ENCODE measurements at regions not wholly inside any gene's neighbourhood (a gene's known extent, or its start where the extent isn't known, plus 50 kb on each side); places are given as distances from the start of the nearest gene placed in this dataset.

DNA sequence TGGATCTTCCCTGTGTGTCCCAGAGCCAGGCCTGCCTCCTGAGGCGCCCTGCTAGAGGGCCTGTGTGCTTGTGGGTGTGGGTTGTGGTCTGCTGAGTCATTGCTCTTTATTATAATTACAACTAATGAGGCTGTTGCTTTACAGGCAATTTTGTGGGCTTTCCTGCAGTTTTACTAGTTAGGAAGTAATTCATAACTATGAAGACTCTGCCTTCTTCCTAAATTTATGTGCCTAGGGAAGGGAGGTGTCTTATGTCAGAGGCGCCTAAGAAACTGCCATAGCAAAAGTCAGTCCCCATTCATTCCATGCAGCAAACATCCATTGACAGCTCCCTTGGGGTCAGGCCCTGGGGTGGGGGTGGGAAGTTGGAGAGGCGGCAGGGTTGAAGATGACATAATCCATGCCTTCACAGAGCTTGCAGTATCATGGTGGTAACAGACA is 359.2 kb downstream of the IDS start:
- no peak for DNase-seq (ENCODE audit: low read depth)
- TF ChIP-seq, protein P1, sequence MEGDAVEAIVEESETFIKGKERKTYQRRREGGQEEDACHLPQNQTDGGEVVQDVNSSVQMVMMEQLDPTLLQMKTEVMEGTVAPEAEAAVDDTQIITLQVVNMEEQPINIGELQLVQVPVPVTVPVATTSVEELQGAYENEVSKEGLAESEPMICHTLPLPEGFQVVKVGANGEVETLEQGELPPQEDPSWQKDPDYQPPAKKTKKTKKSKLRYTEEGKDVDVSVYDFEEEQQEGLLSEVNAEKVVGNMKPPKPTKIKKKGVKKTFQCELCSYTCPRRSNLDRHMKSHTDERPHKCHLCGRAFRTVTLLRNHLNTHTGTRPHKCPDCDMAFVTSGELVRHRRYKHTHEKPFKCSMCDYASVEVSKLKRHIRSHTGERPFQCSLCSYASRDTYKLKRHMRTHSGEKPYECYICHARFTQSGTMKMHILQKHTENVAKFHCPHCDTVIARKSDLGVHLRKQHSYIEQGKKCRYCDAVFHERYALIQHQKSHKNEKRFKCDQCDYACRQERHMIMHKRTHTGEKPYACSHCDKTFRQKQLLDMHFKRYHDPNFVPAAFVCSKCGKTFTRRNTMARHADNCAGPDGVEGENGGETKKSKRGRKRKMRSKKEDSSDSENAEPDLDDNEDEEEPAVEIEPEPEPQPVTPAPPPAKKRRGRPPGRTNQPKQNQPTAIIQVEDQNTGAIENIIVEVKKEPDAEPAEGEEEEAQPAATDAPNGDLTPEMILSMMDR (conservative IDR thresholded peaks at IDR 0.05; ENCODE audit: low read depth, low read length) = no peak
- no peak overlapping the region for H3K4me3 ChIP-seq (ENCODE audit: low read depth, low read length)

DNA sequence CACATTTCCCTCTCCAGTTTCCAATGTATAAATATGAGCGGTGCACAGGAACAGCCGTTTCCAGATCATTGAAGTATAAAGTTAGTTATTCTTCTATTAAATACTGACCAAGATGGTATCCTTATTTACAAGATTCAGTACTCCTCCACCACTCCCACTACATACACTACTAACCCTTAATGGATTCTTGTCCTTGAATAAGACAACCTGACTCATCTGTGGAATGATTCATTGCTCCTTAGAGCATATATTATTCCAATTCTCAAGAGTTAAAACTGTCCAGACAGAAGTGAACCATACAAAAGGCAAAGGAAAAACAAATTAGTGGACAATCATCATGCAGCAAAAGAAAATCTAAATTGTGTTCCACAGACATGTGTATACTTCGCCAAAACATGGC is 373.3 kb downstream of the IDS start:
- no peak overlapping the region for H3K4me3 ChIP-seq (ENCODE audit: low read depth, low read length)
- TF ChIP-seq, protein P1 (conservative IDR thresholded peaks at IDR 0.05; ENCODE audit: low read depth, low read length) = no peak
- peak; percentile 18 for DNase-seq (ENCODE audit: low read depth)

DNA sequence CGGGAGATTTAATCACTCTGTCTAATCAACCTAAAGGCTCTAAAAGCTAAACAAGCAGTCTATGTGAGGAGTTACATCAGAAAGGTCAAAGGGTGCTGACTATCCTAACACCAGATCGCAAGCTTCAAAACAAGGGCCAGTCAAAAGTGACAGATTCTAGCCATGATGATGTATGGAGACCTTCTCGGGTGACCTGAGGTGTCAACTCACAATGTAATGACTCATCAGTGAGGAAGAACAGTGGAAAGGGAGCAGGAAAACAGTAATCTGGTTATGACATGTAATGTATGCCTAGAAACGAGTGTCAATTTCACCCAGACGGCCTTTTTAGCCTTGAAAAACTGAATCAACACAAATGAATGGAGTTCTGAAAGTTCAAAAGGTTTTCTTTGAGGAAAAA is 375.3 kb downstream of the IDS start:
- peak; percentile 22 for DNase-seq (ENCODE audit: low read depth)
- TF ChIP-seq, protein P1 (conservative IDR thresholded peaks at IDR 0.05; ENCODE audit: low read depth, low read length) = no peak
- H3K4me3 ChIP-seq (ENCODE audit: low read depth, low read length) = no peak overlapping the region

DNA sequence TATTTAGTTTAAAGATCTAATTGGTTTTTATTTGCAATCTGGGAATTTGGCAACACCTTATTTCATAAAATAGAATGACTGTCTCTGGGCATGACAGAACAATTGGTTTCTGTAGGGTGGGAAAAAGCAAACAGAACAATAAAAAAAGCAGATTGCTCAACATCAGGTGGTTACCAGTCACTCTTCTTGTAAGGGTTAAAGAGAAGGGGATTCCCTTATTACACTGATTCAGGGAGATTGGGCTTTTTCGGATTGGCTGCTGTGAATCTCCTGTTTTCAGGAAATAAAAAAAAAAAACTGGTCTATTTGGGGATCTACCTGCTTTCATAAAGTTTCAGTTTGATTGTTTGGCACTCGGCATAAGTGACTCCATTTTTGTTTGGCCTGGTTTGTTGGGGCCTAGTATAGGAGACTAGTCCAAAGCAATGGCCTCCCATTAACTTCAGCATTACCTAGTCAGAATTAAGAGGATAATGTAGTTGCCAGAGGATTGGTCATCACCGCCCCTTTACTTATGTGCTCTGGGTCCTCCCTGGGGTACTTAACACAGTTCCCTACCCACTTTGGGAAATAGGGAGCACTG is 380.5 kb downstream of the IDS start:
- TF ChIP-seq, protein P1 (conservative IDR thresholded peaks at IDR 0.05; ENCODE audit: low read depth, low read length) = no peak
- no peak overlapping the region for H3K4me3 ChIP-seq (ENCODE audit: low read depth, low read length)
- DNase-seq (ENCODE audit: low read depth) = no peak

DNA sequence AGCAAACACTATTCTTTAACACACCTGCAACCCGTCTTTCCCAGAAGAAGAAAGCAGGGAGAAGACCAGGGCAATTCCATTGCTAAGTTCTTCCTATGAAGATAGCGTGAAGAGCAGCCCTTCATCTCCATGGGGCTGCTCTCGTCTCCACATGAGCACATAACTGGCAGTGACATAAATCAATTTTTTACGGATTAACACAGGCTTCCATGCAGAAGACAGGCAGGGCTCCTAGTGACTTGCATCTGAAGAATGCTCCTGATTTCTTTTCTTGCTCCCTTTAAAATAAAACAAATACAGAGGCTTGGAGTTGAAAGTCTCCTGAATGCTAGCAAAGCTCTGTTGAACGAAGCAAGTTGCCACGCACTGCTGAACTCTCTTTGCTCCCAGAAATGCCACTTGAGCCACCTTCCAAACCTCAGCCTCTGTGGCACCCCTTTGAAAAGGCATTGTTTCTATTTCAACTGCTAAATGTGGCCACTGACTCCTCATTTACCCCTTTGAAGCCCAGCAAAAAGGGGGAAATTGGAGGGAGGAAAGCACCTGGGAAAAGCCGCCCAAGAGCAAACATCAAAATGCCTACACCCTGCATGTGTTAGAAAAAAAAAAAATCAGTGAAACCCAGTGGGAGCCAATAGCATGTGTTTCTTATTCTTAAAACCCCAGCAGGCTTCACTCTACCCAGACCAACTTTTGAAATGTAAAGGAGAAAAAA is 383.7 kb downstream of the IDS start:
- no peak for DNase-seq (ENCODE audit: low read depth)
- no peak overlapping the region for H3K4me3 ChIP-seq (ENCODE audit: low read depth, low read length)
- TF ChIP-seq, protein P1 (conservative IDR thresholded peaks at IDR 0.05; ENCODE audit: low read depth, low read length) = no peak

DNA sequence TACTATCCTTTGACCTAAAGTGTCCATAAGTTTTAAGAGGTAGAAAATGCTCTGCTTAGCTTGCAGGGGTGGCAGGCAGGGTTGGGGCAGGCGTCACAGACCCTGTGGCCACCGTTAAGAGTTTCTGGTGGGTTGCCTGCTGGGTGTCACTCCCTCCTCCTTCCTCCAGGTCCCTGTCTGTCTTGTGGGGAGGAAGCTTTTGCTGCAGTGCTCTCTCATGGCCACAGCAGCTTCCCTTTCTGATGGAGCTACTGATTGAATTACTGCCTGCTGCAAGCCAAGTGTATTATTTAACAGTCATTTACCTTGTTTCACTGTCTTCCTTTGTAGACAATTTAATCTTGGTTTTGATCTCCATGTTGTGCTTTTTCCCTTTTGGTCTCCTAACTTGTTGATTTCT is 384.6 kb downstream of the IDS start:
- DNase-seq (ENCODE audit: low read depth) = no peak
- TF ChIP-seq, protein P1 (conservative IDR thresholded peaks at IDR 0.05; ENCODE audit: low read depth, low read length) = no peak
- no peak overlapping the region for H3K4me3 ChIP-seq (ENCODE audit: low read depth, low read length)

DNA sequence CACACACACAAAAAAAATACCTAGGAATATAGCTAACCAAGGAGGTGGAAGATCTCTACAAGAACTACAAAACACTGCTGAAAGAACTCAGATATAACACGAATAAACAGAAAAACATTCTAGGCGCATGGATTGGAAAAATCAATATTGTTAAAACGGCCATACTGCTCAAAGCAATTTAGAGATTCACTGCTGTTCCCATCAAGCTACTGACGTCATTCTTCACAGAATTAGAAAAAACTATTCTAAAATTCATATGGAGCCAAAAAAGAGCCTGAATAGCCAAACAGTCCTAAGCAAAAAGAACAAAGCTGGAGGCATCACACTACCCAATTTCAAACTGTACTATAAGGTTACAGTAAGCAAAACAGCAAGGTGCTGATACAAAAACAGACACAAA is 390.2 kb downstream of the IDS start:
- no peak overlapping the region for H3K4me3 ChIP-seq (ENCODE audit: low read depth, low read length)
- no peak for DNase-seq (ENCODE audit: low read depth)
- TF ChIP-seq, protein P1 (conservative IDR thresholded peaks at IDR 0.05; ENCODE audit: low read depth, low read length) = no peak
